ENCODE measurements at regions not wholly inside any gene's neighbourhood (a gene's known extent, or its start where the extent isn't known, plus 50 kb on each side); places are given as distances from the start of the nearest gene placed in this dataset.

DNA sequence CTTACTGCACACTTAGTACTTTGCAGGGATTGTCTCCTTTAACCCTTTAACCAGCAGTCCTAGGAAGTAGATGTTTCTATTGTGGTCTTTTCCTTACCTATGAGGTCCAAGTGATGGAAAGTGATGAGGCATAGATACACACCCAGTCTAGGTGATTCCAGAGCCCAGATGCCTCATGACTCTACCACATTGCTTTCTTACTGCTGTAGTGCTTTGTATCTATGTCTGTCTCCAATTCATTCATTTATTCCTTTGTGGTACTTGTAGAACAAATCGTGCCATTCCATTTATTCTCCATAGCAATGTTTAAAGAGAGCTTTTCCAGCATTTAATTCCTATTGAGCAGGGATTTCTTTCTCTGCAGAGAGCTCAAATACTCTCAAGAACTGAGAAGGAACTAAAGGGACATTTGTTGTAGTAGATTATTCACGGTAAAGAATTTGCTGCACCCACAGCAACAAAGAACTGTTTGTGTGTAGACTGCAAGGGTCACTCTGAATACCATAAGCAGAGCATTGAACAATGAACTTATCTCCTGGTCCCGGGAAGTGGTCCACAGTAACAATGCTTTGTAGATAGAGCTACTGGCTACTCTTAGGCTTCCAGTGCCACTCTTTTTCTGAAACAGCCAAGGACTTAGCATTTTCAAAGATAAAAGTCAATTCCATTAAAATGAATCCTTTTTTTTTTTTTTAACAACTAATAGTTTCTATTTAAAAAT lies 337.0 kb downstream of the PTEN start:
- DNase-seq (ENCODE audit: low read depth) = no peak

DNA sequence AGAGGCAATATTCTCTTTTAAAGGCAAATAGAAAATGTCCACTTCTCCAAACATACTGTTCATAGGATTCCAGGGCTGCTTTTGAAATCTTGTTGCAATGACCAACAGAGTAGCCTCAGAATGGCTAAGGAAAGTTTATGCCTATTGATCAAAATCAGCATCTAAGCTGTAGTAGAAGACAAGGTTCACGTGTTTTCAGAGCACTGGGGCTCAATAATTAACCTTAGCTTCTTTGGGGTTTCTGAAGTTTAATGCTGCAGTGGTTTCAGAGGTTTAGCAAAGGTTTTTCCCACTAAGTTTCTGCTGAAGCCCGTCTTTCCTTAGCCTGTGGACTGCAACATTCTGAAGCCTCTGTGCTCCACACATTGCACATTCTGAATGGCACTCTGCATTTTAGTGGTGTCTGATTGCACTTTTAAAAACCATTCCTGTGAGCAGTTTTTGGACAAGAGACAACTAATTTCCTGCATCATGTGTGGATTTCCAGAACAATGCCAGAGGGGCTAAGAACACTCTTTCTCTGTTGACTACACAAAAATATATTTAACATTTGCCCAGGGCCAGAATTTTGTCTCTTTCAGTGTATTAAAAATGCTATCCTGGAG lies 342.5 kb downstream of the PTEN start:
- no peak for DNase-seq (ENCODE audit: low read depth)

DNA sequence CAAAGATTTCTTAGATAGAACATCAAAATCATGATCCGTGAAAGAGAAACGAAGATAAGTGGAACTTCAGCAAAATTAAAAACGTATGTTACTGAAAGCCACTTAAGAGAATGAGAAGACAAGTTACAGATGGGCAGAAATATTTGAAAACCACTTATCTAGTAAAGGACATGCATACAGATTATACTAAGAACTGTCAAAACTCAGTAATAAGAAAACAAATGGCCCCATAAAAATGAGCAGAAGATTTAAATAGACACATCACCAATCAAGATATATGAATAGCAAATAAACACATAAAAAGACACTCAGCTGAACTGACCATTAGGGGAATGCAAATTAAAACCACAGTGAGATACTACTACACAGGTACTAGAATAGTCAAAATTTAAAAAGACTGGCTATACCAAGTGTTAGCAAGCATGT lies 343.7 kb downstream of the PTEN start:
- DNase-seq (ENCODE audit: low read depth) = no peak

DNA sequence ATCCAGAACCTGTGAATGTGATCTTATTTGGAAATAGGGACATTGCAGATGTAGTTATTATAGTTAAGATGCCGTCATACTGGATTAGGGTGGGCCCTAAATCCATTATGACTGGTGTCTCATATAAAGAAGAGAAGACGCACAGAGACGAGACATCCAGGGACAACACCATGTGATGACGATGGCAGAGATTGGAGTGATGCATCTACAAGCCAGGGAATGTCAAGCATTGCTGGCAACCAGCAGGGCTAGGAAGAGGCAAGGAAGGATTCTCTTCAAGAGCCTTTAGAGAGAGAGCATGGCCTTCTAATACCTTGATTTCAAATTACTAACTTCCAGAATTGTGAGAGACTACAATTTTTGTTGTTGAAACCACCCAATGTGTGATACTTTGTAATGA lies 345.8 kb downstream of the PTEN start:
- no peak for DNase-seq (ENCODE audit: low read depth)

DNA sequence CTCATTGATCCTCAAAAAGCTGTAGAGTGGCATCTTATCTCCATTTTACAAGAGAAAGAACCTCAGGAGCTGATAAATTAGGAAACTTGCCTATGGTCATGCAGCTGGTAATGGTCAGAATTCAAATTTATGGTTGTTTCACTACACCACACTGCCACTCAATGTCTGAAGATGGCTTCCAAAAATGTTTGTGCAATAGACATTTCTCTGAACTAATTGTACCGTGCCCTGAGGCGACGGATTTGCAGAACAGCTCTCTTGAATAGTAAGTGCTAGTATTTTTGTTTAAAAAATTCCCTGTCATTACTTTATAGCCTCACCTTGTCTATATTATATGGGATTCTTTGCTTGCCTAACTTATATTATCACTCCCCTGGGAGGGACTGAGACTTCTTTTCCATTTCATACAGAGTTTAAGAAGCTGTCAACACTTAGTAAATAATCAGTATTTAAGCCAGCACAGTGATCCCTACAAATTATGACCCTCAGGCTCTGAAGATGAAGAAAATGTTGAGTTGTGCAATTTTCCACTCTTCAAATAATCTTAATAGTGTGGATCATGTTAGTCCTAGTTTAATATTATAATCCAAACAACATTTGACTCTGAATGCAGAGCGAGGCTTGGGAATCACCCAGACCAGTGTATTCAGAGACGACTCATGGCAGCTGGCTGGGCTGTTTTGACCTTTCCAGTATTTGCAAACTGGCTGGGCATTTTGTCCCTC lies 346.6 kb downstream of the PTEN start:
- no peak for DNase-seq (ENCODE audit: low read depth)

DNA sequence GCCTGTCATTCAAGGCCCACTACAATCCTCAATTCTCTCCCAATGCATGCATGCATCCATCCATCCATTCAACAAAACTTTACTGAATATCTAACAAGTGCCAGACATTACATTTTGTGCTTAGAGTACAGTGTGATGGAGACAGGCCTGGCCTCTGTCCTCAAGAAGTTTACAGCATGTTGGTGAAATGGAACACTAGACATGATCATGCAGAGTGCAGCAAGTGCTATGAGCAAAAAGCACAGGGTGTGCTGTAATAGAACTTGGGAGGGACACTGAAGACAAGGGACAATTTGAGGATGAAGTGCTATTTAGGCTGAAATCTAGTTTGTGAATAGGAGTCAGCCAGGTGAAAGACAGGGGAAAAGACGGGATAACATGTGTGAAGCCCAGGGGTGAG lies 347.8 kb downstream of the PTEN start:
- DNase-seq (ENCODE audit: low read depth) = no peak

DNA sequence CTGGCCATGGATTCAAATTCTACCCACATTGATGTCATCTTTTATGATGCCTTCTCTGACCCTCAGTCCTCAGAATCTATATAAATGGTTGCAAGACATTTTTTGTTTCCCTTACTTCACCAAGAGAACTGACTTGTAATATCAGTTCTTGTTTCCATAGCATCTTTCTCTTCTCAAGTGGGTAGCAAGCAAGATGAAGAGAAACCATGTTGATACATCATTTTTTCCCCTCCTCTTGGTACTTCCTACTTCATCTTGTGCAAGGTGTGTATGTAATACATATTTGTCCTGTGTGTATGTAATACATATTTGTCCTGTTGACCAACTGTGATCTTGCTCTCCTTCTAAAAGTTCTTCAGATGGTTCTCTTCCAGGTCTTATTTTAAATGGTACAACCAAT lies 348.6 kb downstream of the PTEN start:
- no peak for DNase-seq (ENCODE audit: low read depth)

DNA sequence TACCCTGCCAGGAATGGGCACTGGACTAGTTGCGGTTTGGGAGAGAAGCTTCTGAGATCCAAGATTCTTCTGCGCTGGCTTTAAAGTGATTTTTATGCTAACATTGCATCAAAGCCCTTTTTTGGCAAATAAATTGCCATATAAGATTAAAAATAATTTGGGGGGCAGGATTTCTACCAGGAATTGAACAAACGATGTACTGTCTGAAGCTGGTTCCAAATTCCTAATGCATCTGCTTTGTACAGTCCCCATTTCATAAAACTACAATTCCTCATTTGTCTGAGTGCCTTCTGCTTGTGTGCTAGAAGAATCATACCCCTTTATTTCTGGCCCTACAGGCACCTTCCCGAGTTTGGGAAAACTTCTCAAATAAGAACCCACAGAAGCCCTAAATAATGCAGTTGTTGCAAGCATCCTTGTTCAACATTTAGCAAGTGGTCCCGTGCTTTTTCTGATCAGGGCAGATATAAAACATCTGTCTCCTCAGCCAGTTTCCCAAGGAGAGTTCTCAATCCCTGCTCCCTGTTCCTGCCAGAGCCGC lies 349.7 kb downstream of the PTEN start:
- no peak for DNase-seq (ENCODE audit: low read depth)

DNA sequence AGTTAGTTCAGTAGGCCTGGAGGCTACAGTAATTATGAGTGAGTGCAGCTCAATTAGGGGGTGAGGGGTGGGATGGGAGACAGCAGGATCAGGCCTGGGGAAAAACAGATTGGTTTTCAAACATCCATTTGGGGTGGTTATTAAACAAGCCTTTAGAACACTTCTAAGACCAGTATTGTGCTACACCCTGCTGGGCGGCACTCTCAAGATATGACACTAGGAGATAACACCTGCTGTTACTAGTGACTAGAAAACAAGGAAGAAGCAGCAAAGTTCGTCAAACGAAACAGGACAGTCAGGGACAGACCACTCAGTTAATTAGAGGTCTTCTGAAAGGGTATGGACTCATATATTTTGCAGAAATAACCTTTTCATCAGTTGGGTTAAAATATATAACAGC lies 353.6 kb downstream of the PTEN start:
- DNase-seq (ENCODE audit: low read depth) = no peak

DNA sequence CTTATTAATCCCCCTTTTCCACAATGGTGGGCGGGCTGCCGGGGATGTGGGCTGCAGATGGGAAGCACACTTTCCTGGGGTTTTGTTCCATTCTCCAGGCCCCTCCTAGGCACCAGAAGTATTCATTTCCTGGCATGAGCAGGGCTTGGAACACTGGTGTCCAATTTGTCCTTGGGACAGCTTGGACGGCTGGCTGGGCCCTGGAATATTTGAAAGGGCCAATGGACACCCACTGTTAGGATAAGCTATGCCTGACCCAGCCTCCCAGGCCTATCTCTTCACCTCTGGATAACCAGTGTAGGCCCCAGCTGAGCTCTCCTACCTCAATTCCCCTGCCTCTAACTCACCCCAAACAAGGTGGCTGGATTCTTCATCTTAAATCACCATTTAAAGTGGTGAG lies 354.9 kb downstream of the PTEN start:
- no peak for DNase-seq (ENCODE audit: low read depth)

DNA sequence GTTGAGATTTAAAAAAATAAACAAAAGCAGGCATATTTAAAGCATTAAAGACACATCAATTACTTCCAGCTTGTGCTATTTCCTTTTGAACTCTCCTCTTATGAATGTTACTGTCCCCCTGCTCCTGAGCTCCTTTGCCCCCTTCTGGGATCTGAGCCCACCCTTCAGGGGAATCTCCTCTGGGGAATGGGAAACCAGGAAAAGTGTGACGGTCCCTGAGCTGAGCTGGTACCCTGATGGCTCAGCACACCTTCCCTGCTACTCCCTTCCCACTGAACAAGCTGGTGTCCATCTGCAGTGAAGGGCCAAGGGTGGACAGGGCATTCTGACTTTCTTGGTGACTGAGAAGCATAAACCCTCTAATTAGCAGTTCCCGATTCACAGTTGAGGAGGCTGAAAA lies 356.3 kb downstream of the PTEN start:
- no peak for DNase-seq (ENCODE audit: low read depth)

DNA sequence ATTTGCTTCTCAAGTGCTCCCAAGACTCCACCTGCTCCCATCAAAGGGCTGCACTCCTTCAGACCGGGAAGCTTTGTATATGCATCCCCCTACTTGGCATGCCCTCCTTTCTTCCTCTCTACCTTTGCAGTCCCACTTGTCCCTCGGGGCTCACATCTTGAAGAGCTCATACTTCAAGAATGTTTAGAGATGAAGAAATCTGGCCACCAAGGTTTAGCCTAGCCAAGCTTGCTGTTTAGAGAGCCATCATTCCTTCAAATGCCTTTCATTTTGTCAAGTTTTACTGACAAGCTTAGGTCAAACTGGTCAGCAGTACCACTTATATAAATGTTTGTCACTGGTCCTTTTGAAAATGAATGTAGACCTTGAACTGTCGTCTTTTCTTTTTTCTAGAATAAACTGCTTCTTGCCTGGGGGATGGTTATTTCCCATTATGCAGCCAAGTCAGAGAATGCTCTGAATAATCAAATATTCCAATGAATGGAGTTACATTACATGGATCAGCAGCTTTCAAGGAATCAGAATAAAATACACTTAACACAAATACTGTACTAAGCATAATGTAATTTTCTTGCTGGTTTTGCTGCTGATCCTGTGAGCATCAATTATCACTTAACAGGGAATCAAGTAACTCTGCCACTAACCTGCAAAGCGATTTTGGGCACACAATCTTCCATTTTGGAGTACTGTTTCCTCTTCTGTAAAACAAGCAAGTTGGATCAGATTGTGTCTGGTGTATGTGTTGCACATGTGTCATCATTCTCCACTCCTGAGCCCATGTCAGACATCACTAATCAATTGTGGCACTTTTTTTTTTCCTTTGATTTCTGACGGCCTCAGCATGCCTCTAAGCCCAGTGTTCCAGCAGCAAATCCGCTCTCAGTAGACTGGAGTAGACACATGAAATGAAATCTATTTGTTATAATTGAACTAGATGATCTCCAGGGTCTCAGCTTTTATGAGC lies 357.9 kb downstream of the PTEN start:
- no peak for DNase-seq (ENCODE audit: low read depth)

DNA sequence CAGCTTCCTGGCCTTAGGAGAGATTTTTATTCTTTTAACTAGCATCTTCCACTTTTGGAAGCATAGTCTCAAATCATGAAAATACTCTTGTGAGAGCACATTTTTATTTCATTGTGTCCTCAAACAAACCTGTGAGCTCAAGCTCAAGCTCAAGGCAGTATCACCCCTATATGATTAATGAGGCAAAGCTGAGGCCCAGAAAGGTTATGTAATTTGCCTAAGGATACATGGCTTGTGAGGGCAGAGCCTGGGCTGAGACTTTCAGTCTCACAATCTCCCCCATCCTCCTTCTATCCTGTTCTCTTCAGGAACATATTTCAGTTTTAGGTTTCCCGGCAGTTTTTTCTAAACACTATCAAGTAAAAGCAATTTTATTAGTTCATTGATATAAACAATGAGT lies 359.5 kb downstream of the PTEN start:
- no peak for DNase-seq (ENCODE audit: low read depth)
